Chondrocyte (in vitro differentiated cells): ENCODE measurements at regions not wholly inside any gene's neighbourhood (a gene's known extent, or its start where the extent isn't known, plus 50 kb on each side); places are given as distances from the start of the nearest gene placed in this dataset.

Experiments used
- DNase-seq: peaks from one replicate; pipeline ENCODE4 v3.0.0; 2021; ENCODE audit warnings: mixed read lengths, low spot score
- H3K27ac Mint-ChIP-seq: one replicate; pipeline ENCODE4 v1.8.0; 2021; ENCODE audit warnings: mild to moderate bottlenecking, moderate library complexity, mixed read lengths; ENCODE audit not compliant: unreplicated experiment
- H3K27me3 Mint-ChIP-seq: 2 replicates; pipeline ENCODE4 v1.8.0; 2021; ENCODE audit warnings: low read depth, mixed read lengths
- H3K36me3 Mint-ChIP-seq: 2 replicates; pipeline ENCODE4 v1.8.0; 2021; ENCODE audit warnings: low read depth, mixed read lengths
- H3K4me1 Mint-ChIP-seq: 2 replicates; pipeline ENCODE4 v1.8.0; 2021; ENCODE audit warnings: low read depth, mild to moderate bottlenecking, mixed read lengths
- H3K4me3 Mint-ChIP-seq: one replicate; pipeline ENCODE4 v1.8.0; 2021; ENCODE audit warnings: mild to moderate bottlenecking, moderate library complexity, mixed read lengths; ENCODE audit not compliant: unreplicated experiment
- H3K9me3 Mint-ChIP-seq: 2 replicates; pipeline ENCODE4 v1.8.0; 2021; ENCODE audit warnings: low read depth, mixed read lengths
- CTCF ChIP-seq: fragments of 200-600 bp; sonication (generic); IDR thresholded peaks from 2 replicates; pipeline ENCODE4 v1.5.0; 2021; ENCODE audit warnings: antibody characterized with exemption, mild to moderate bottlenecking, moderate library complexity

- Mint-ChIP-seq H3K4me1 (peaks cover 6% of the 10 kb centered on the region), H3K27ac (no peak overlapping the region), H3K36me3 (no peaks in the 10 kb centered on the region), H3K9me3 (no peaks in the 10 kb centered on the region), H3K4me3 (no peak overlapping the region), H3K27me3 (peaks cover 39% of the 10 kb centered on the region)
- no peak for DNase-seq
- peak; percentile 35 for TF ChIP-seq CTCF
These were observed 162.2 kb upstream of the TLE3 start for GRCh38 chr15:70259640-70260508.

- peaks cover 4% of the 10 kb centered on the region for H3K4me1 Mint-ChIP-seq
- H3K4me3 Mint-ChIP-seq: no peak overlapping the region
- H3K36me3 Mint-ChIP-seq: no peaks in the 10 kb centered on the region
- DNase-seq: no peak
- TF ChIP-seq CTCF: no peak
- H3K27ac Mint-ChIP-seq: no peak overlapping the region
- H3K27me3 Mint-ChIP-seq: peaks cover 46% of the 10 kb centered on the region
- H3K9me3 Mint-ChIP-seq: no peaks in the 10 kb centered on the region
These were observed 161.3 kb upstream of the TLE3 start for GRCh38 chr15:70259028-70259424.

GRCh38 chr15:70258369-70259027, 160.8 kb upstream of the TLE3 start:
- Mint-ChIP-seq H3K36me3 (no peaks in the 10 kb centered on the region), H3K4me3 (no peak overlapping the region), H3K27ac (no peak overlapping the region), H3K27me3 (peaks cover 48% of the 10 kb centered on the region), H3K4me1 (no peaks in the 10 kb centered on the region), H3K9me3 (no peaks in the 10 kb centered on the region)
- DNase-seq: peak; percentile 91
- no peak for TF ChIP-seq CTCF

- Mint-ChIP-seq H3K4me1 (no peaks in the 10 kb centered on the region), H3K36me3 (no peaks in the 10 kb centered on the region), H3K4me3 (no peak overlapping the region), H3K27ac (no peak overlapping the region), H3K27me3 (peaks cover 45% of the 10 kb centered on the region), H3K9me3 (no peaks in the 10 kb centered on the region)
- no peak for TF ChIP-seq CTCF
- DNase-seq: peak; percentile 83
These were observed 160.0 kb upstream of the TLE3 start for GRCh38 chr15:70257573-70258248.

GRCh38 chr15:70257047-70257446, 159.3 kb upstream of the TLE3 start:
- H3K4me3 Mint-ChIP-seq: no peak overlapping the region
- H3K9me3 Mint-ChIP-seq: no peaks in the 10 kb centered on the region
- H3K27me3 Mint-ChIP-seq: peaks cover 47% of the 10 kb centered on the region
- no peaks in the 10 kb centered on the region for H3K4me1 Mint-ChIP-seq
- H3K27ac Mint-ChIP-seq: no peak overlapping the region
- peak; percentile 8 for DNase-seq
- TF ChIP-seq CTCF: no peak
- no peaks in the 10 kb centered on the region for H3K36me3 Mint-ChIP-seq
